ENCODE measurements at regions not wholly inside any gene's neighbourhood (a gene's known extent, or its start where the extent isn't known, plus 50 kb on each side); places are given as distances from the start of the nearest gene placed in this dataset.

GRCh38 chrX:20720954-20721626, 454.4 kb upstream of the RPS6KA3 start:
- no peaks in the 10 kb centered on the region for H3K27me3 ChIP-seq
- no peak overlapping the region for H3K4me2 ChIP-seq
- H3K4me1 ChIP-seq (ENCODE audit: insufficient read depth), result no peaks in the 10 kb centered on the region
- no peaks in the 10 kb centered on the region for H3K36me3 ChIP-seq (replicated peaks; ENCODE audit: insufficient read depth, low read depth)
- H3K9me2 ChIP-seq (replicated peaks; ENCODE audit: insufficient read depth), result no peaks in the 10 kb centered on the region
- TF ChIP-seq EZH2 (IDR thresholded peaks at IDR 0.05; ENCODE audit: borderline replicate concordance), result no peak
- no peak for TF ChIP-seq EZH2phosphoT487 (IDR thresholded peaks at IDR 0.05; ENCODE audit: low read depth, severe bottlenecking, unreplicated experiment)
- TF ChIP-seq, protein P1, sequence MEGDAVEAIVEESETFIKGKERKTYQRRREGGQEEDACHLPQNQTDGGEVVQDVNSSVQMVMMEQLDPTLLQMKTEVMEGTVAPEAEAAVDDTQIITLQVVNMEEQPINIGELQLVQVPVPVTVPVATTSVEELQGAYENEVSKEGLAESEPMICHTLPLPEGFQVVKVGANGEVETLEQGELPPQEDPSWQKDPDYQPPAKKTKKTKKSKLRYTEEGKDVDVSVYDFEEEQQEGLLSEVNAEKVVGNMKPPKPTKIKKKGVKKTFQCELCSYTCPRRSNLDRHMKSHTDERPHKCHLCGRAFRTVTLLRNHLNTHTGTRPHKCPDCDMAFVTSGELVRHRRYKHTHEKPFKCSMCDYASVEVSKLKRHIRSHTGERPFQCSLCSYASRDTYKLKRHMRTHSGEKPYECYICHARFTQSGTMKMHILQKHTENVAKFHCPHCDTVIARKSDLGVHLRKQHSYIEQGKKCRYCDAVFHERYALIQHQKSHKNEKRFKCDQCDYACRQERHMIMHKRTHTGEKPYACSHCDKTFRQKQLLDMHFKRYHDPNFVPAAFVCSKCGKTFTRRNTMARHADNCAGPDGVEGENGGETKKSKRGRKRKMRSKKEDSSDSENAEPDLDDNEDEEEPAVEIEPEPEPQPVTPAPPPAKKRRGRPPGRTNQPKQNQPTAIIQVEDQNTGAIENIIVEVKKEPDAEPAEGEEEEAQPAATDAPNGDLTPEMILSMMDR (IDR thresholded peaks at IDR 0.05; ENCODE audit: poor library complexity), result no peak
- H3K9me3 ChIP-seq (ENCODE audit: low read depth), result no peaks in the 10 kb centered on the region
- WGBS (ENCODE audit: low lambda C conversion rate, missing lambda C conversion rate), result 55% methylated on average over 2 of the region's 2 CpGs
- no peaks in the 10 kb centered on the region for H3K79me2 ChIP-seq
- H3K27ac ChIP-seq, result peak overlapping the region; percentile 53
- no peak overlapping the region for H2AFZ ChIP-seq
- H4K20me1 ChIP-seq (ENCODE audit: insufficient read depth, poor library complexity, severe bottlenecking), result no peaks in the 10 kb centered on the region
- no peak overlapping the region for H3K4me3 ChIP-seq
- DNase-seq (ENCODE audit: low spot score), result no peak

DNA sequence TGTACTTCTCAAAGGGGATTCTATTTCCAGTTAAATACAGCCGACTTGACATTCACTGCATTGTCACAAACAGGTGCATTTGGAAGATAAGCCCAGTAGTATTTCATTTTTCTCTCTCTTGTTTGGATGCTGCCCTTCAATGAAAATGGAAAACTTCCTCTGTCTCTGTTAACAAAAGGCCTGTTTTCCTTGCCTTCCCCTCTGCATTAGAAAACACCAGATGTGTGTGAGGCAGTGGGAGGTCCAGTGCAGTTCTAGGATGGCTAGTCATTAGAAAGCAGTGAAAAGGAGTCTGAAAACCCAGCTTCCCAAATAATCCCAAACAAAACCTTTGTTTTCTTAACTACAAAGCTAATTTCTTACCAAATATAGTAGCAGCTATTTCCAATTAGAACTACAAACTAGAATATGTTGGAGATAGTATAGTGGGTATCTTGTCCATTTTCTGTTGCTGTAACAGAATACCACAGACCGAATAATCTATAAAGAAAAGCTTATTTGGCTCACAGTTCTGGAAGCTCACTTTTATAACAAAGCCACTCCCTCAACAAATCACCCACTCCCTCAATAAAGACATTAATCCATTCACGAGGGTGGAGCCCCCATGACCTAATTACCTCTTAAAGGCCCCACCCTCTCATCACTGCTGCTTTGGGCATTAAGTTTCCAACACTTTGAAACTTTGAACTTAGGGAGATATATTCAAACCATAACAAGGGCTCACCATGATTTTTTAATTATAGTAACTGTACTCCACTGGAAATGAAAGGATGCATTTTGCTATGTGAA, 452.1 kb upstream of the RPS6KA3 start:
- Histone ChIP-seq H3K27ac (no peak overlapping the region), H2AFZ (no peak overlapping the region), H3K4me2 (no peak overlapping the region), H3K9me3 (ENCODE audit: low read depth) (no peaks in the 10 kb centered on the region), H4K20me1 (ENCODE audit: insufficient read depth, poor library complexity, severe bottlenecking) (no peaks in the 10 kb centered on the region), H3K27me3 (no peaks in the 10 kb centered on the region), H3K4me3 (no peak overlapping the region), H3K36me3 (replicated peaks; ENCODE audit: insufficient read depth, low read depth) (no peaks in the 10 kb centered on the region), H3K79me2 (no peaks in the 10 kb centered on the region), H3K9me2 (replicated peaks; ENCODE audit: insufficient read depth) (no peaks in the 10 kb centered on the region), H3K4me1 (ENCODE audit: insufficient read depth) (no peaks in the 10 kb centered on the region)
- TF ChIP-seq, protein P1 (IDR thresholded peaks at IDR 0.05; ENCODE audit: poor library complexity), result no peak
- TF ChIP-seq EZH2 (IDR thresholded peaks at IDR 0.05; ENCODE audit: borderline replicate concordance) (no peak), EZH2phosphoT487 (IDR thresholded peaks at IDR 0.05; ENCODE audit: low read depth, severe bottlenecking, unreplicated experiment) (no peak)
- WGBS (ENCODE audit: low lambda C conversion rate, missing lambda C conversion rate), result 52% methylated on average over 3 of the region's 3 CpGs
- DNase-seq (ENCODE audit: low spot score), result no peak

DNA sequence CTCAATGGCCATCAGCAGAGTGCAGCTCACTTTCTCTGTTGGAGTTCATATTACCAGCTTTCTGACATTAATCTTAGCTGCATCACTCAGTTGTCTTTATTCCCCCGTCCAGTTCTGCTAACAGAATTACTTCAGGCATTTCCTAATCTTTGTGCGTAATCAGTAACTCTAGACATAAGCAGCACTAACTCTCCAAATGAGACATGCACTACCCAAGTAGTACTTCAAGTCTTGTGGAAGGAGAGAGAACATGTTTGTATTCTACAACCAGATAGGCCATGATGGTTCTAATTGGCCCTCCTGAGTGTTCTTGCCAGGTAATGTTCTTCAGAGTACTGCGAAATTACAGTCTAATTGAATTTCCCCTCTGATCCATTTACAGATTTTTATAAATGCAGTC, 448.5 kb upstream of the RPS6KA3 start:
- no peak for DNase-seq (ENCODE audit: low spot score)
- H3K4me3 ChIP-seq, result no peak overlapping the region
- WGBS (ENCODE audit: low lambda C conversion rate, missing lambda C conversion rate), result 61% methylated on average over 3 of the region's 3 CpGs
- H3K4me1 ChIP-seq (ENCODE audit: insufficient read depth), result no peaks in the 10 kb centered on the region
- H3K9me2 ChIP-seq (replicated peaks; ENCODE audit: insufficient read depth), result no peaks in the 10 kb centered on the region
- no peaks in the 10 kb centered on the region for H3K9me3 ChIP-seq (ENCODE audit: low read depth)
- H3K79me2 ChIP-seq, result no peaks in the 10 kb centered on the region
- H4K20me1 ChIP-seq (ENCODE audit: insufficient read depth, poor library complexity, severe bottlenecking), result no peaks in the 10 kb centered on the region
- TF ChIP-seq, protein P1 (IDR thresholded peaks at IDR 0.05; ENCODE audit: poor library complexity), result no peak
- no peak for TF ChIP-seq EZH2phosphoT487 (IDR thresholded peaks at IDR 0.05; ENCODE audit: low read depth, severe bottlenecking, unreplicated experiment)
- TF ChIP-seq EZH2 (IDR thresholded peaks at IDR 0.05; ENCODE audit: borderline replicate concordance), result no peak
- H3K27ac ChIP-seq, result no peak overlapping the region
- H3K27me3 ChIP-seq, result no peaks in the 10 kb centered on the region
- H2AFZ ChIP-seq, result no peak overlapping the region
- H3K4me2 ChIP-seq, result no peak overlapping the region
- H3K36me3 ChIP-seq (replicated peaks; ENCODE audit: insufficient read depth, low read depth), result no peaks in the 10 kb centered on the region

Measured in hepatocyte (in vitro differentiated cells).